Muscle layer of colon (tissue), 2 donors: ENCODE measurements at regions not wholly inside any gene's neighbourhood (a gene's known extent, or its start where the extent isn't known, plus 50 kb on each side); places are given as distances from the start of the nearest gene placed in this dataset.
"Not testable (repeated sequence)": the region's sequence is repeated elsewhere in the genome, so short reads cannot be mapped to it uniquely, and the experiment has no call there.

Source experiments
- H3K27ac ChIP-seq: one replicate; pipeline ENCODE4 v1.7.0; 2013; ENCODE audit warnings: low read depth, mild to moderate bottlenecking, low read length, moderate library complexity
- H3K27me3 ChIP-seq, 2 donors: one replicate each; pipeline ENCODE4 v1.7.0; 2013; ENCODE audit warnings: low read length in 2 of 2, mild to moderate bottlenecking in 2 of 2; ENCODE audit not compliant: insufficient read depth in 2 of 2, control insufficient read depth in 1 of 2
- H3K36me3 ChIP-seq: one replicate; pipeline ENCODE4 v1.7.0; 2013; ENCODE audit warnings: mild to moderate bottlenecking, low read length; ENCODE audit not compliant: insufficient read depth
- H3K4me1 ChIP-seq: one replicate; pipeline ENCODE4 v1.7.0; 2013; ENCODE audit warnings: mild to moderate bottlenecking, low read length; ENCODE audit not compliant: insufficient read depth
- H3K4me3 ChIP-seq, 2 donors: one replicate each; pipeline ENCODE4 v1.7.0; 2013; ENCODE audit warnings: low read length in 2 of 2, low read depth in 1 of 2, mild to moderate bottlenecking in 1 of 2, moderate library complexity in 1 of 2
- H3K9ac ChIP-seq: one replicate; pipeline ENCODE4 v1.7.0; 2013; ENCODE audit warnings: low read length
- H3K9me3 ChIP-seq: one replicate; pipeline ENCODE4 v1.7.0; 2013; ENCODE audit warnings: mild to moderate bottlenecking, low read length
- donor health status: abdominal sarcoma.
- donor health status: Adenocarcinoma of cecum.

- H3K36me3 ChIP-seq = no peaks in the 10 kb centered on the region
- H3K4me3 ChIP-seq = no peak overlapping the region
- H3K9me3 ChIP-seq = no peaks in the 10 kb centered on the region
- no peaks in the 10 kb centered on the region for H3K4me1 ChIP-seq
- H3K27ac ChIP-seq = no peak overlapping the region
- H3K9ac ChIP-seq = no peak overlapping the region
- no peaks in the 10 kb centered on the region for H3K27me3 ChIP-seq
These were observed 57.8 kb upstream of the TPP2 start for GRCh38 chr13:102538938-102539337.

DNA sequence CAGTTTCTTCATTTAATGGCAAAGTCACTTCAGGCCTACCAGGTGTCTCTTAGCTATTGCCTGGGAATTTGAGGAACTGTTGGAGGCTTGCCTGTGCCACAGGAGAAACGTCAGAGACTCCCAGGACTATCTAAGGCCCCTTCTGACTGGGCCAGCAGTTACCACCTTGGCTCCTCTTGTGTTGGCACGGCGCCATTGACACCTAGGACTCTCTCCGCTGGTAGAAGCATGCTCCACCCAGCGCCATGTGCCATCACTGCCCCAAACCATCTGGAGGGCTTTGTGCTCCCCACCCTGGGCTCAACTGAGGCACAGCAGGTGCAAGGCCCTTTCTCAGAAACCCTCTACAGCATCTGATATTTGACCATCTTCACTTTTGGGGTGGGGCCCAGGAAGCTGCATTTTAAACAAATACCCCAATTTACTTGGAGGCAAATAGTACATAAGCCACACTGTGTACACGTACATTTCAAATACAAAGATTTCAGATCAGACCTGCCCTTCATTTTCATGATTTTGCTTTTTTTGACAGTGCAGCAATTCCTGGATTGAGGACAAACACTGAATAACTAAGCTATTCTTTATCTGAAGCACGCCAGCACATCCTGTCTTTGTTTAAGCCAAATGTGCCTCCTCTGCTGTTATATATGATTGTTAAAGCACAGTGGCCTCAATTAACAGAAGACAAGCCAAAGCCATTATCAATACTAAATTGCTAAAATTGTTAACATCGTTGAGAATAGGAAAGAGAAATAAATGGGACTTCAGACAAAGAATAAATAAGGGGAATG, 59.9 kb upstream of the TPP2 start:
- no peaks in the 10 kb centered on the region for H3K36me3 ChIP-seq
- no peak overlapping the region for H3K27ac ChIP-seq
- no peak overlapping the region for H3K4me3 ChIP-seq
- no peak overlapping the region for H3K9ac ChIP-seq
- H3K4me1 ChIP-seq = no peaks in the 10 kb centered on the region
- no peaks in the 10 kb centered on the region for H3K9me3 ChIP-seq
- no peaks in the 10 kb centered on the region for H3K27me3 ChIP-seq

DNA sequence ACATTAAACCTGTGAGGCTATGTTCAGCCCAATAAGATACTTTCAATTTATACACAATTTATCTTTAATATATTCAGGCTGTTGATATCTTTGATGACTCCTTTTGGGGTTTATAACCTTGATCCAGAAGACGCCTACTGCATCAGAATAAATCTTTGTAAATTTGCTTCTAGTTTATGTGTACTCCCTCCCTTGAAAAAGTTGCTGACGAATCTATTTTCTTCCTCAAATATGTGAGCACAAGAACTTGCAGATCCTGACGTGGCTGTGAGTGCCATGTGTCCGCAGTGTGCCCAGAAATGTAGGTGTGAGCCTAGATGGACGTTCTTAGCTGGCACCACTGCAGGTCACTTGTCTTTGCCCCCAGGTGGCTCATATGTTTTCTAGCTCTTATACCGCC, 60.6 kb upstream of the TPP2 start:
- H3K4me3 ChIP-seq = no peak overlapping the region
- no peak overlapping the region for H3K27ac ChIP-seq
- H3K9me3 ChIP-seq = no peaks in the 10 kb centered on the region
- H3K27me3 ChIP-seq = no peaks in the 10 kb centered on the region
- no peak overlapping the region for H3K9ac ChIP-seq
- no peaks in the 10 kb centered on the region for H3K4me1 ChIP-seq
- no peaks in the 10 kb centered on the region for H3K36me3 ChIP-seq

DNA sequence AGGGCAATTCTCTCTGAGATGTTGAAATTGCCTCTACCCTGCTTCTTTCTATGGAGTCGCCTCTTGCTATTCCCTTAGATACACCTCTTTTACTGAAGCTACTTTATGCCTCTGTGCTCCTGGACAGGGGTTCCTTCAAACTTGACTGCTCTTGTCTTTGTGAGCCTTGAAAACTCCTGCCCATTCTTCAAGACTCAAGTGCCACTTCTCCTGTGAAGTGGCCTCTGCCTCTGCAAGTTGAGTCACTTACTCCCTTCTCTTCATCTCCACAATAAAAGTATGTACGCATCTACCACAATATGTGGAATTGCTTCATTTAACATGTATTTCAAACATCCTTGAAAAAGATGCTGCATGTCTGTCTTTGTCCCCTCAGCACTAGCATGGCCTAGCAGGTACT, 66.0 kb upstream of the TPP2 start:
- Histone ChIP-seq H3K4me1 (no peaks in the 10 kb centered on the region), H3K9ac (no peak overlapping the region), H3K27ac (no peak overlapping the region), H3K36me3 (no peaks in the 10 kb centered on the region), H3K27me3 (no peaks in the 10 kb centered on the region), H3K4me3 (no peak overlapping the region), H3K9me3 (no peaks in the 10 kb centered on the region)

- not testable (repeated sequence) for H3K36me3 ChIP-seq, H3K9me3 ChIP-seq, H3K27me3 ChIP-seq, H3K27ac ChIP-seq, H3K9ac ChIP-seq, H3K4me1 ChIP-seq, H3K4me3 ChIP-seq
These were observed 74.5 kb upstream of the TPP2 start for GRCh38 chr13:102522251-102522650.

- Histone ChIP-seq H3K9me3 (no peaks in the 10 kb centered on the region), H3K27ac (no peak overlapping the region), H3K36me3 (no peaks in the 10 kb centered on the region), H3K27me3 (no peaks in the 10 kb centered on the region), H3K4me3 (no peak overlapping the region), H3K9ac (no peak overlapping the region), H3K4me1 (no peaks in the 10 kb centered on the region)
These were observed 78.8 kb upstream of the TPP2 start for GRCh38 chr13:102517959-102518358.

- Histone ChIP-seq H3K27me3 (no peaks in the 10 kb centered on the region), H3K36me3 (no peaks in the 10 kb centered on the region), H3K9ac (no peak overlapping the region), H3K4me1 (peaks cover 8% of the 10 kb centered on the region), H3K4me3 (no peak overlapping the region), H3K27ac (no peak overlapping the region), H3K9me3 (no peaks in the 10 kb centered on the region)
These were observed 86.7 kb upstream of the TPP2 start for GRCh38 chr13:102510072-102510471.

- no peaks in the 10 kb centered on the region for H3K9me3 ChIP-seq
- H3K27ac ChIP-seq = no peak overlapping the region
- no peak overlapping the region for H3K9ac ChIP-seq
- H3K4me1 ChIP-seq = peaks cover 8% of the 10 kb centered on the region
- H3K36me3 ChIP-seq = no peaks in the 10 kb centered on the region
- H3K27me3 ChIP-seq = no peaks in the 10 kb centered on the region
- no peak overlapping the region for H3K4me3 ChIP-seq
These were observed 88.4 kb upstream of the TPP2 start for GRCh38 chr13:102508411-102508810.

- no peaks in the 10 kb centered on the region for H3K27me3 ChIP-seq
- no peaks in the 10 kb centered on the region for H3K36me3 ChIP-seq
- H3K4me1 ChIP-seq = peaks cover 9% of the 10 kb centered on the region
- no peak overlapping the region for H3K27ac ChIP-seq
- no peaks in the 10 kb centered on the region for H3K9me3 ChIP-seq
- no peak overlapping the region for H3K9ac ChIP-seq
- no peak overlapping the region for H3K4me3 ChIP-seq
These were observed 92.8 kb upstream of the TPP2 start for GRCh38 chr13:102504002-102504401.

- Histone ChIP-seq H3K4me1 (no peaks in the 10 kb centered on the region), H3K27me3 (no peaks in the 10 kb centered on the region), H3K4me3 (no peak overlapping the region), H3K9ac (no peak overlapping the region), H3K9me3 (peaks cover 4% of the 10 kb centered on the region), H3K36me3 (no peaks in the 10 kb centered on the region), H3K27ac (no peak overlapping the region)
These were observed 93.8 kb upstream of the FGF14 start for GRCh38 chr13:102495663-102496062.

- Histone ChIP-seq H3K4me3 (no peak overlapping the region), H3K27me3 (no peaks in the 10 kb centered on the region), H3K9ac (no peak overlapping the region), H3K27ac (no peak overlapping the region), H3K9me3 (no peaks in the 10 kb centered on the region), H3K36me3 (no peaks in the 10 kb centered on the region), H3K4me1 (peaks cover 10% of the 10 kb centered on the region)
These were observed 85.5 kb upstream of the FGF14 start for GRCh38 chr13:102487330-102487729.

- no peaks in the 10 kb centered on the region for H3K36me3 ChIP-seq
- no peak overlapping the region for H3K9ac ChIP-seq
- H3K4me3 ChIP-seq = no peak overlapping the region
- H3K9me3 ChIP-seq = no peaks in the 10 kb centered on the region
- no peak overlapping the region for H3K27ac ChIP-seq
- peaks cover 10% of the 10 kb centered on the region for H3K4me1 ChIP-seq
- H3K27me3 ChIP-seq = no peaks in the 10 kb centered on the region
These were observed 82.5 kb upstream of the FGF14 start for GRCh38 chr13:102484329-102484728.
